ENCODE measurements at regions not wholly inside any gene's neighbourhood (a gene's known extent, or its start where the extent isn't known, plus 50 kb on each side); places are given as distances from the start of the nearest gene placed in this dataset.

DNA sequence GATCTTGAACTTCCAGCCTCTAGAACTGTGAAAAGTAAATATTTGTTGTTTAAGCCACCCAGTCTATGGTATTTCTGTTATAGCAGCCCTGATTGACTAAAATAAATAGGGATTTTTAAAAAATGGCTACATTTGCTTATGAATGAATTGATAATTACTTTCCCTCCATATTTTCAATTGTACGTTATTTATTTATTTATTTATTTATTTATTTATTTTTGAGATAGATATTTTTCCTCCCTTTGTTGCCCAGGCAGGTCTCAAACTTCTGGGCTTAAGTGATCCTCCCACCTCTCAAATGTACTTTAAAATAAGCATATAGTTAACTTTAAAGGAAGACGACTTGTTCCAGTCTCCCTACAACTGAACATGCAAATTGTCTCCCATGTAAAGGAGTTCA, 76.0 kb upstream of the HMGA2 start:
- H3K36me3 Mint-ChIP-seq (ENCODE audit: low read depth): no peaks in the 10 kb centered on the region
- H3K27ac Mint-ChIP-seq (ENCODE audit: unreplicated experiment): no peak overlapping the region
- TF ChIP-seq, protein P1, sequence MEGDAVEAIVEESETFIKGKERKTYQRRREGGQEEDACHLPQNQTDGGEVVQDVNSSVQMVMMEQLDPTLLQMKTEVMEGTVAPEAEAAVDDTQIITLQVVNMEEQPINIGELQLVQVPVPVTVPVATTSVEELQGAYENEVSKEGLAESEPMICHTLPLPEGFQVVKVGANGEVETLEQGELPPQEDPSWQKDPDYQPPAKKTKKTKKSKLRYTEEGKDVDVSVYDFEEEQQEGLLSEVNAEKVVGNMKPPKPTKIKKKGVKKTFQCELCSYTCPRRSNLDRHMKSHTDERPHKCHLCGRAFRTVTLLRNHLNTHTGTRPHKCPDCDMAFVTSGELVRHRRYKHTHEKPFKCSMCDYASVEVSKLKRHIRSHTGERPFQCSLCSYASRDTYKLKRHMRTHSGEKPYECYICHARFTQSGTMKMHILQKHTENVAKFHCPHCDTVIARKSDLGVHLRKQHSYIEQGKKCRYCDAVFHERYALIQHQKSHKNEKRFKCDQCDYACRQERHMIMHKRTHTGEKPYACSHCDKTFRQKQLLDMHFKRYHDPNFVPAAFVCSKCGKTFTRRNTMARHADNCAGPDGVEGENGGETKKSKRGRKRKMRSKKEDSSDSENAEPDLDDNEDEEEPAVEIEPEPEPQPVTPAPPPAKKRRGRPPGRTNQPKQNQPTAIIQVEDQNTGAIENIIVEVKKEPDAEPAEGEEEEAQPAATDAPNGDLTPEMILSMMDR (IDR thresholded peaks at IDR 0.05): no peak
- no peaks in the 10 kb centered on the region for H3K27me3 Mint-ChIP-seq (ENCODE audit: low read depth)
- no peaks in the 10 kb centered on the region for H3K4me1 Mint-ChIP-seq (ENCODE audit: low read depth)
- no peaks in the 10 kb centered on the region for H3K9me3 Mint-ChIP-seq (ENCODE audit: low read depth)
- H3K4me3 Mint-ChIP-seq (ENCODE audit: unreplicated experiment): no peak overlapping the region
- DNase-seq (ENCODE audit: low spot score): no peak

DNA sequence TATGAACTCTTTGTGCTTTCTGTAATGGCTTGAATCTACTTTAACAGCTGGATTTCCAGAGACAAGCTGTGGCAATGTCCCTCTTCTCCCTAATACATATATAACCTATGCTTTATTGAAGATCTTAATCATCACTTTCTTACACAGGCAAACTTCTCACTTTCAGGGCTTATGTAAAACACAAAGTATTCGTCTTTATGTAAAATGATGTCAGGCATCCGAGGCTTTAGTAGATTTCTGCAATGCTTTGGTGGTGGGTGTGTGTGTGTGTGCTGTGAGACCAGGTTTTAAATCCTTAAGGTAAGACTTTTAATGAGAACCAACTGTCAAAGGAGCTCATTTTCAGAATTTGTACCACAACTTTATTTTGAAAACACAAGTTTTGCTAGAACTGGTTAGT, 70.0 kb upstream of the HMGA2 start:
- DNase-seq (ENCODE audit: low spot score): no peak
- Mint-ChIP-seq H3K27me3 (ENCODE audit: low read depth) (peaks cover 3% of the 10 kb centered on the region), H3K9me3 (ENCODE audit: low read depth) (no peaks in the 10 kb centered on the region), H3K4me3 (ENCODE audit: unreplicated experiment) (no peak overlapping the region), H3K36me3 (ENCODE audit: low read depth) (no peaks in the 10 kb centered on the region), H3K4me1 (ENCODE audit: low read depth) (no peaks in the 10 kb centered on the region), H3K27ac (ENCODE audit: unreplicated experiment) (no peak overlapping the region)
- TF ChIP-seq, protein P1 (IDR thresholded peaks at IDR 0.05): no peak

DNA sequence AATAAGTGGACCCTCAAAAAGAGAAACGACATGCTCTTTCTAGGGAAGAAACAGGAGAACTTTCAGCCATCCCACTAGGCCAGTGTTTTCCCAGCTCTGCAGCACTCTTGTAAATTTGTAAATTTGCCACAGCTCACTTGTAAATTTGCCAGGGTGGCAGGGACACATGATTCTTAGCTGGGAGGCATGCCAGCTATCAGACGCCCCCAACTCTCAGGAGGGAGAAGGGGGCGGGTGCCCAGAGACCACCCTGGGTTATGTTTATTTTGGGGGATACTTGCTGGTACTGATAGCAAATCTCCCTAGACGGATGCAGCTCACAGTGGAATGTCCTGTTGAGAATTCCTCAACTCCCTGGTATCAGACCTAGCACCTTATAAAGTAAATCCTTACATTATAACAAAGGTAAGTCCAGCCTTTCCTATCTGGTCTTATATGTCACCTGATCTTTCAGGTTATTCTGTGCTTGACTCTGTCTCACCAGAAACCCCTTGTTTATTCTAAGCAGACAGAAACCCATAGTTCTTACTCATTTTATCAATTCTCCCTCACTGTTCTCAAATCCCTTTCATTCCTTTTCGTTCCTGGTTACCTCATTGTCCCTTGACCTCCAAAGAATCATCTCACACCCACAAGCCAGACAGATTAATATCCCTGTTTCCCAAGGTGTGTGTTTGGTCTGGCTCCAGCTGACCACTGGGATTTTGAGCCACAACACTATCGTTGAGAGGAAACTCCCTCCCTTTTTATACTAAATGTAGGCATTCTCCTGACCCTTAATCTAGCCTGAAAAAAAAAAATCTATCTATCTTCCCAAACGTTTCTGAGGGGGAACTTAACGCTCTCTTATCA, 69.3 kb upstream of the HMGA2 start:
- Mint-ChIP-seq H3K4me3 (ENCODE audit: unreplicated experiment) (no peak overlapping the region), H3K27ac (ENCODE audit: unreplicated experiment) (no peak overlapping the region), H3K9me3 (ENCODE audit: low read depth) (no peaks in the 10 kb centered on the region), H3K27me3 (ENCODE audit: low read depth) (peaks cover 3% of the 10 kb centered on the region), H3K4me1 (ENCODE audit: low read depth) (no peaks in the 10 kb centered on the region), H3K36me3 (ENCODE audit: low read depth) (no peaks in the 10 kb centered on the region)
- no peak for DNase-seq (ENCODE audit: low spot score)
- TF ChIP-seq, protein P1 (IDR thresholded peaks at IDR 0.05): no peak

DNA sequence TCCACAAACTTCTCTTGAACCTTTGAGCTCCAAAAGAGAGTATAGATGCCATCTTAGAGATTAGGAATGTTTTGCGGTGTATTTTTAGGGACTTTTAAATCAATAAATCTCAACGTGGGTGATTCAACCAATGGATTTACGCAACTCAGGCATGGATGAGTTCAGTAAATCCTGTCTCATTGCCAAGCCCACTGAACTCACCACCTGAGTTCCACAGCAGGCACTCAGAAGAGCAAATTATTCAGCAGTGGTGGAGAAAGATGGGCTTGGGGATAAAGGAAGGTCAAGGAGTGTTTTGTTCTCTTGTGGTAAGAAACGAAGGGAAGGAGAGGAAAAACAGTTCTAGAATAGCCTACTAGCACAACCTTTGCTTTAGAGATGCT, 68.7 kb upstream of the HMGA2 start:
- Mint-ChIP-seq H3K4me1 (ENCODE audit: low read depth) (no peaks in the 10 kb centered on the region), H3K27me3 (ENCODE audit: low read depth) (peaks cover 3% of the 10 kb centered on the region), H3K36me3 (ENCODE audit: low read depth) (no peaks in the 10 kb centered on the region), H3K27ac (ENCODE audit: unreplicated experiment) (no peak overlapping the region), H3K4me3 (ENCODE audit: unreplicated experiment) (no peak overlapping the region), H3K9me3 (ENCODE audit: low read depth) (no peaks in the 10 kb centered on the region)
- no peak for DNase-seq (ENCODE audit: low spot score)
- TF ChIP-seq, protein P1 (IDR thresholded peaks at IDR 0.05): no peak

DNA sequence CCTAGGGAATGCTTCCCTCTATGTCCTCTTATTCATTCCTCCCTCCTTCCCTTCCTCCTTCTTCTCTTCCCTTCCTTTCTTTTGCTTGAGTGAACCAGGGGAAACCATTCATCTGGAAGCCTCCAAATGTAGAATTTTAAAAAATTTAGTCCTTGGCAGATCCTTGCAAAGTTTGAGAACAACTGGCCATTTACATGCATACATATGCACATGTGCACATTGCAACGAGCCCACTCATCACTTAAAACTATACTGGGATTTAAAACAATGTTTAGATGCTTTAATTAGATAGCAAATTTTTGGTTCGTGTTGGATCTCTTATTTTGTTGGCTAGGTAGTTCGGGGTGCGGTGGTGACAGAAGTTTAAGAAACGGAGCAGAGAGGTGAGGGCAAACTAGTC, 68.0 kb upstream of the HMGA2 start:
- H3K27me3 Mint-ChIP-seq (ENCODE audit: low read depth): peaks cover 3% of the 10 kb centered on the region
- no peaks in the 10 kb centered on the region for H3K4me1 Mint-ChIP-seq (ENCODE audit: low read depth)
- H3K9me3 Mint-ChIP-seq (ENCODE audit: low read depth): no peaks in the 10 kb centered on the region
- no peak for DNase-seq (ENCODE audit: low spot score)
- no peak overlapping the region for H3K27ac Mint-ChIP-seq (ENCODE audit: unreplicated experiment)
- no peaks in the 10 kb centered on the region for H3K36me3 Mint-ChIP-seq (ENCODE audit: low read depth)
- no peak overlapping the region for H3K4me3 Mint-ChIP-seq (ENCODE audit: unreplicated experiment)
- TF ChIP-seq, protein P1 (IDR thresholded peaks at IDR 0.05): no peak

Data from chondrocyte (in vitro differentiated cells).